ENCODE measurements at regions not wholly inside any gene's neighbourhood (a gene's known extent, or its start where the extent isn't known, plus 50 kb on each side); places are given as distances from the start of the nearest gene placed in this dataset.

DNA sequence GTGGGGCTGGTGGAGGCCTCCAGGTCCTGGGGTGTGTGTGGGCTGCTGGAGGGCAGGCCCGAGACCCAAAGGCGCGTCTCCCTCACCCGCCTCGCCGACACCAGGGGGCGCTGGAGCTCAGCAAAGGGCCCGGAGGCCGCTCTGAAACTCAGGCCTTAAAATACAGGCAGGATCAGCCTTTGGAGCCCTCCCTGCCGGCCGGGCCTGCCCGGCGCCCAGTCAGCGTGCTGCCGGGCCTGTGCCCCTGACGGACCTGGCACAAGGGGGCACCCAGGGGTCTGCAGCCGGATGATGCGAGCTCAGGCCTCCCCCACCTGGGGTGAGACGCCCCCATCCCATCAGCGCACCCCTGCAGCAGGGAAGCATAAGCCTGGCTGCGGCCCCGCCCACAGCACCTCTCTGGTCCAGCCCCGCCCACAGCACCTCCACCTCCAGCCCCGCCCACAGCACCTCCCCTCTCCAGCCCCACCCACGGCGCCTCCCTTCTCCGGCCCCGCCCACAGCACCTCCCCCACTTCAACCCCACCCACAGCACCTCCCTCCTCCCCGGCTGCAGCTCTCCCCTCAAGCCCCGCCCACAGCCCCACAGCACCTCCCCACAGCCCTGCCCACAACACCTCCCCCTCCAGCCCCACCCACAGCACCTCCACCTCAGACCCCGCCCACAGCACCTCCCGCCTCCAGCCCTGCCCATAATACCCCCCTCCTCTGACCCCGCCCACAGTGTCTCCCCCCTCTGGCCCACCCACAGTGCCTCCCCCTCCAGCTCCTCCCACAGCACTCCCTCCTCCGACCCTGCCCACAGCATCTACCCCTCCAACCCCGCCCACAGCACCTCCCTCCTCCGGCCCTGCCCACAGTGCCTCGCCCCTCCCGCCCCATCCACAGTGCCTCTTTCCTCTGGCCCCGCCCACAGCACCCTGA is 92.8 kb upstream of the OTOS start:
- TF ChIP-seq CTCF (IDR thresholded peaks at IDR 0.05; ENCODE audit: extremely low read depth, missing control alignments), result peak; percentile 40
- DNase-seq (ENCODE audit: low spot score), result peak; percentile 84

GRCh38 chr2:240233885-240234502 is 93.5 kb upstream of the OTOS start:
- DNase-seq (ENCODE audit: low spot score), result no peak

DNA sequence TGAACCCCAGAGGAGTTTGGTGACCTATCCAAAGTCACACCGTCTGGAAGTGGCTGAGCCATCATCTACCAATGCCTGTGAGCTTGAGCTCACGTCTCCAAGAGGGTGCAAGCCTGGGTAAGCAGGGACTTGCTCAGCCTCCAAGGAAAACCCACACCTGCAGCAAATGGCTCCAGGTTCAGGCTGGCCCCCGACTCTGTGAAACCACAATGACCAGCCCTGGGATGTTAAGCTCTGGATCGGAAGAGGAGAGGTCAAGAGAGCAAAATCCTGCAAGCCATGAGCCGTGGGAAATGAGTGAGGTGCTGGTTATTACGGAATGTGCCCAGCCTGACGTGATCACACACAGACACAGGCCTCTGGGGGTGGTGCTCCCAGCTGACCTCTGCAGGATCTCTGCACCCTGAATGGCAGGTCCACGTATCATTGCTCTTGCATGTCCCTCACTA is 94.1 kb upstream of the OTOS start:
- no peak for TF ChIP-seq CTCF (IDR thresholded peaks at IDR 0.05; ENCODE audit: extremely low read depth, missing control alignments)

More at GRCh38 chr2:240233885-240234502, 93.5 kb upstream of the OTOS start:
- no peak for TF ChIP-seq CTCF (IDR thresholded peaks at IDR 0.05; ENCODE audit: extremely low read depth, missing control alignments)

DNA sequence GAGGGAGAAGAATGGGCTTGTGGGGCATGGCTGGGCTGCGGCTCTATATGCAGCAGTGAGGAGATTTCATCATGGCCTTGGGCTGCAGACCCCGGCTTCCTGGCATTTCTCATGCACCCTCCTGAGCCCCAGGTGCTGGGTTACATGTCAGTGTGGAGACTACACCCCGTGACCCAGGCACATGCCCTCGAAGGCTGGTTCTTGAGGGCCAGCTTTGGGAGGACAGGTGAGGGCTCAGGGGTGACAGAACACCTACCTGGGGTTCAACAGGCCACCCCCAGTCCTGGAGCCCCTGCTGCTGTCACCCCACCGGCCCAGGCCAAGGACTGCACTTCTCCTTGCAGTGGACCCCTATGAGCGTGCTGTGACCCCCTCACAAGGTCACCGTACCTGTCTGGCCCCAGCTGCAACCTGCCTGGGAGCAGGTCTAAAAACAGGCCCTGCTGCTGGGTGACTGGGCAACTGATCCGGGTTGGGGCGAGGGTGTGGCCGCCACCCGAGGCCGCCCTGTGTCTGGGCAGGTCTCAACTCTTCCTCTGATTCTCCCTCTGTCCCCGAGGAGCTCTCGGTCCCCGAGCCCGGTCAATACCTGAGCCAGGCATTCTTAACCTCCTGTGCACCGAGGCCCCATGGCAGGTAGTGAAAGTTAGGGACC is 94.8 kb upstream of the OTOS start:
- no peak for TF ChIP-seq CTCF (IDR thresholded peaks at IDR 0.05; ENCODE audit: extremely low read depth, missing control alignments)
- DNase-seq (ENCODE audit: low spot score), result no peak

More for the DNA sequence above, 94.1 kb upstream of the OTOS start:
- no peak for DNase-seq (ENCODE audit: low spot score)

- no peak for TF ChIP-seq CTCF (IDR thresholded peaks at IDR 0.05; ENCODE audit: extremely low read depth, missing control alignments)
- DNase-seq (ENCODE audit: low spot score), result no peak
These were observed 95.4 kb upstream of the OTOS start for GRCh38 chr2:240235811-240236210.

DNA sequence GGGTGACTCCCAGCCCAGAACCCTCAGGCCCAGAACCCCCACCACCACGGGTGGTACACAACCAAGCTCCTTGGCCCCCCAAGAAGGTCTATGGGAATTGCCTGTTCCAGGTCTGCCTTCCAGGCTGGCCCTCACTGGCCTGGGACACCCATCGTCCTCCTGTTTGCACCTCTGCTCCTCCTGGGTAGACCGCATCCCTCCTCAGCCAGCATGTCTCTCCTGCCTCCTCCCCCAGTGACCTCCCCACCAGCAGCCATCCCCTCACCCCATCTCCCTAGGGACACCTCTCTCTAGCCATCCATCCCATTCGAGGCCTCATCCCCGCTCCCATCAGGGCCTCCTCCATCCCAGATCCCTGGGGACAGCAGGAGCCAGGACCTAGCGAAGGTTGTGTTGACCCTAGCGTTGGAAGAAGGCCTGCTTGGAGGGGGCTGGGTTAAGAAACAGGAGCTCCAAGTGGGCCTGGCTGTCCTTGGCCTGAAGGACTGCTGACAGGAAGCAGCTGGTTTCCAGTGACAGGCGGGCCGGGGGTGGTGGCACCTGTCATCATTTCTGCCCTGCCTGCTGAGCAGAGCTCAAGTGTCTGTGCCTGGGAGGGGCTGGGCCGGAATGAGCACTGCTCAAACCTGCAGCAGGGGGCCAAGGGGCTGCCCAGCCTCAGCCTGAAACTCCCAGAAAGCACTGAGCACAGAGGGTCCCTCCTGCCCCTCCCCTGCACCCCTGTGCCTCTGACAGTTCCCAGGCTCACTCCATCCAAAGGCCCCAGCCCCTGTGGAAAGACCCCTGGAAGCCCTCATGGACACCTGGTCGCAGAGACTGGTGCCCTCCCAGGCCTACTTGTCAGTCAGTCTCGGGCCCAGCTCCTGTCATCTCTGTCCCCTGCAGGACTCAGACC is 96.0 kb upstream of the OTOS start:
- DNase-seq (ENCODE audit: low spot score), result no peak

More for the DNA sequence above, 96.0 kb upstream of the OTOS start:
- TF ChIP-seq CTCF (IDR thresholded peaks at IDR 0.05; ENCODE audit: extremely low read depth, missing control alignments), result no peak
